Hippocampal formation (tissue), 2 donors: ENCODE measurements at regions not wholly inside any gene's neighbourhood (a gene's known extent, or its start where the extent isn't known, plus 50 kb on each side); places are given as distances from the start of the nearest gene placed in this dataset.
"Not testable (repeated sequence)": the region's sequence is repeated elsewhere in the genome, so short reads cannot be mapped to it uniquely, and the experiment has no call there.

Source experiments
- DNase-seq, 2 donors: peaks; one replicate each; lab custom pipeline; 2025; lab: John Stamatoyannopoulos, UW

DNA sequence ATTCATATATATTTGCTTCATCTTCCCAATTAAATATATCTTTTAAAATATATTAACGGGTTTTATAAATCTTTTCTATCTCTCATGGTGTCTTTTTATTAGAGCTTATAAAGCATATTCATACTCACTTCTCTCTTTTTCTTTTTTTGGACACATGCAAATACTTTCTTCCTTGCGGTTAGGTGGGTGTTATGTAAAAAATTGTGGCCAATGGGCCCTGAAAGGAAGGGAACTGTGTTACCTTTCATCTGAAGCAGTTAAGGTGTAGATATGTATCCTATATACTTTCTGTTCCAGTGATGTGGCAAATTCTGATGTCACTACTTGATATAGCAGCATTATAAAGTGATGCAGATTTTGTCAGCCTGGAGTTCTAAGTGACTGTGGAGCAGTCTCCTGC, 714.5 kb downstream of the PLCL1 start:
- no peak for DNase-seq

DNA sequence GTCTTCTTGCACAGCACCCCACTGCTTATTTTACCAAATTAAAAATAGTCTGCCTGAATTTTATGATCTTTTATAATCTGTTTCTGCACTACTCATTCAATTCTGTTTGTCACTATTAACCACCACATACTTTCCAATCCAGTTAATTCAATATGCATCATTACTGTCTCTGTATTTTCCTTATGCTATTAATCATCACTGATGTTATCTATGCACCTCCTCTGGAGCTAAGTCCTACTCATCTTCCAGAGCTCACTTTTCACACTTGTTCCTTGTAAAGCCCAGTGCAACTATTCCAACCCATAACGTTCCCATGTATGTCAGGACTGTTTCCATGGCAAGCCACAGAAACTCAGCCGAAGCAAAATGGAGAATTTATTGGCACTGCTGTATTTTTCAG, 713.6 kb downstream of the PLCL1 start:
- DNase-seq = no peak

DNA sequence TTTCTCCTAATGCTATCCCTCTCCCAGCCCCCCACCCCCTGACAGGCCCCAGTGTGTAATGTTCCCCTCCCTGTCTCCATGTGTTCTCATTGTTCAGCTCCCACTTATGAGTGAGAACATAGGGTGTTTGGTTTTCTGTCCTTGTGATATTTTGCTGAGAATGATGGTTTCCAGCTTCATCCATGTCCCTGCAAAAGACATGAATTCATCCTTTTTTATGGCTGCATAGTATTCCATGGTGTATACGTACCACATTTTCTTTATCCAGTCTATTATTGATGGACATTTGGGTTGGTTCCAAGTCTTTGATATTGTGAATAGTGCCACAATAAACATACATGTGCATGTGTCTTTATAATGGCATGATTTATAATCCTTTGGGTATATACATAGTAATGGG, 704.2 kb downstream of the PLCL1 start:
- not testable (repeated sequence) for DNase-seq

DNA sequence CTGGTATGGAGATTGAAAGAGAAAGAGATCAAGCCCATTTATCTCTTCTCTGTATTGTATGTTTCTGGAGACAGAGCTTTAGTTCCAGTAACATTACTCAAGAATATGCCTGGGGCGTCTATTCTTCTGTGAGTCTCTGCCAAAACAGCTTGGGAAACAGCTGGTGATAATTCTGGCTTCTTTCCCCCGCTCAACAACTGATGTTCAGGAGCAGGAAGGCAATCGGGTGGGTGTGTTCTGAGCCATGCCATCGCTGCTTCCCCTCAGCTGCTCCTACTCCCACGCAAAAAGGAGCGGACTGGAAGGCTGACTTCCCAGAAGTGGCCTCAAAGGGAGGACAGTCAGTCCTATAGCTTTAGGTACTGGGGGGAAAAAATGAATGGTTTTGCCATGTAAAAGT, 695.1 kb downstream of the PLCL1 start:
- peak in 1 of 2 donors; percentile 2 for DNase-seq

DNA sequence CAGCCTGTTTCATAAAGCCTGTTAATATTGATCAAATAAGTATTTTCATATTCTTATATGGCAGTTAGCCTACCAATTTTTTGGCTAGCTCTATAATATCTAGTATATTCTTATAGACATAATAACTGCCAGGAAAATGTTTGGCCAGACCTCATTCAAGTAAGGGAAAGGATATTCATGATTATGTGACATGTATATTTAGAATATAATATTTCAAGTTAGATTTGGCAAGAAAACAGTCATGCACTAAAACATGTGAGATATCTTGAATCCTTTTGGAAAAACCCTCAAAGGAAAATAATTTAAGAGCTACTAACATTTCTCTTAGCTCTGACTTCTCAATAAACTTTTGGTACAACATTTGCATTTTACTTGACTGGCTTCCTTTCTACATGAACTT, 694.1 kb downstream of the PLCL1 start:
- DNase-seq = no peak

DNA sequence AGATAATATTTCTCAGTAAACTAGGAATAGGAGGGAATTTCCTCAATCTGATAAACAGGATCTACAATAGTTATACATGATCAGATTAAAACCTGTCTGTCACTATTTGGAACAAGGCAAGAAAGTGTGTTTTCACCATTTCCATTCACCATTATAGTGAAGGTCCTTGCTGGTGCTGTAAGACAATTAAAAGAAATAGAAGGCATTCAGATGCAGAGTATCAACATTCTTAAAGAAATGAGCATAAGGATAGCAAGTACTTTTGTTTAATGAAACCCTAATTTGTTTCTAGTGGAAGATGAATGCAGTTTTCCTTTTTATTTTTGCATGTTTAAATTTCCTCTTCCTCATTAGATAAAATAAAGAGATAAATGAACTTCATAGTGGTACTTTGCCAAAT, 693.7 kb downstream of the PLCL1 start:
- no peak for DNase-seq

DNA sequence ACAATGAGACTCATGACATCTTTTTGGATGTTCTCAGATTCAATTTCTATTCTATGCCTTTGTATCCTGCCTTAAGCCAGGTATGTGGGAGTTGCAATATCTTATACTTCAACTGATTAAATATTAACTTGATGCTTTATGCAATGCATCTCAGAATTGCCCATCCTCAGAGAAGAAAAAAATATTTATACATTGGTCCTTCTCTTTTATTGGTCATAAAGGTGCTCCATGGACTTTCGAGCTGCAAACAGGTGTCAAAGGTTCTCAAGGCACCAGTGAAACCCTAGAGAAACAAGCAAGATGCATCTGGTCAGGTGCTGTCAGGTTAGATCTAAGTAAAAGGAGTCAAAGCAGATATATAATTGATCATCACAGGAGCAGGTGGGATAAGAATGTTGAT, 690.5 kb downstream of the PLCL1 start:
- no peak for DNase-seq

DNA sequence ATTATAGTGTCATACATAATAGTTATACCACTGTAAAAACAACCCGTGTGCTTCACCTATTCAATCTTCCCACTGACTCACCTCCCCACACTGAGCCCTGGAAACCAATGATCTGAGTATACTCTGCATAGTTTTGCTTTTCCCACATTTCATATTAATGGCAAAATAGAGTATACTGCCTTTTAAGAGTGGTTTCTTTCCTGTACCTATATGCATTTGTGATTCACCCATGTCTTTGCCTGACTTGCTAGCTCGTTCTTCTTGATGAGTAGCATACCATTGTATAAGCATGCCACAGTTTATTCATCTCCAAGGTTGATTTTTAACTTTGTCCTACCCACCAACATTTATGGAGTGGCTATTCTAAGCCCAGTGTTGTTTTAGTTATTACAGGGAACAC, 686.4 kb downstream of the PLCL1 start:
- no peak for DNase-seq

DNA sequence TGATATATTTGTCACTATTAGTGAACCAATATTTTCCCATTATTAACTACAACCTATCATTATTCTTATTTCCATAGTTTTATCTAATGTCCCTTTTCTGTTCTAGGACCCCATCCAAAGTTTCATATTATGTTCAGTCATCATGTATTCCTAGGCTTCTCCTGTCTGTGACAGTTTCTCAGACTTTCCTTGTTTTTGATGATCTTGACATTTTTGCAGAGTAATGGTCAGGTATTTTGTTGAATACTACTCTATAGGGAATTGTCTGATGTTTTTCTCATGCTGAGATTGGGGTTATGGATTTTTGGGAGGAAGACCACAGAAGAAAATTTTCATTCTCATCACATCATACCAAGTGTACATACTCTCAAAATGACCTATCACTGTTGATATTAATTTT, 684.6 kb downstream of the PLCL1 start:
- DNase-seq = no peak

DNA sequence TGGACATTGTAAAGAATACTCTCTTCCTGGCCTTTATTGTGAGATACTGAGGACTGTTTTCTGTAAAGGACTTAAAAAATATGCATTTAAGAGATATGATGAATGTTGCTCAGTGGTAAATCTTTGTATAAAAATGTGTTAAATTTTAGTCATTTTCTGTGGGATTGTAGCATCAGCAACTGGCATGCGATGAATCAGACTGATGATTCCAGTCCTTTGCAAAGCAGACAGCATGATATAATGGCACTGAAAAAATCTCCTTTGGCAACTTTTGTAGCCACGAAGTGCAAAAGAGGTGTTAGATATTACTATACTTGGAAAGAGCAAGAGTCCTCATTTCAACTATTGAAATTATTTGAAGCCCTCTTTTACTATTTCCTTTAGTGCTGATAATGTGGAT, 678.7 kb downstream of the PLCL1 start:
- no peak for DNase-seq

DNA sequence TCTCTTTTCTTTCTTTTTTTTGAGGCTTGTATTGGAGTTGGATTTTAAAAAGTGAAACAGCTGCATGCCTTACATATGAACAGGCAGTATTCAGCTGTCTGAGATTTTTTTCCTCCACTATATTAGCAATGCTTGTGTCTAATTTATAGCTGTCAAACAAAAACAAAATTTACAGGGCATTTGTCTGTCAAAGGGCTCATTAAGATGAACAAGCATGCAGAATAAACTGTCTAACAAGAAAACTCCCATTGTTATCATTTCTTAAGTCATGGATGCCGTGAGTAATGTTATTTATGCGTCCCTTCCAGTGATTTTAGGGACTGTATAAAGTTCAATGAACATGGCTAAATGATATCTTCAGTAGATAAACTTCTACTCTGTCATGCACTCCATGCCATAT, 674.7 kb downstream of the PLCL1 start:
- DNase-seq = no peak

DNA sequence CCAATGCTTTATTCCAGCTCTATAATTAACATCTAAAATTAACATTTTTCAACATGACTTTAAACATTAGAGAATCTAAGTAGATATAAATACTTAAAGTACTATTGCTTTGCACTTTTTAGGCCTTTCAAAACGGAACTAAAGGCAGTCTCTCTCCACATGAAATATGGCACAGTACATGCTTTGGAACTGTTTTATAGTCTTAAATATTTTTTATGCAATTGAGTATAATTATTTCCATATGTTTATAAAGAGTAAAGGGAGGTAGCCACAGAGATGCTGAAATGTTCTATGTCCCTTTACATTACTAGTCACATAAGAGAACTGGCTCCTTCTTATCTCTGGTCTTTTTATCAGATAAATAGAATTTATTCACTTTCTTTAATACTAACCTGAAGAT, 674.0 kb downstream of the PLCL1 start:
- no peak for DNase-seq

DNA sequence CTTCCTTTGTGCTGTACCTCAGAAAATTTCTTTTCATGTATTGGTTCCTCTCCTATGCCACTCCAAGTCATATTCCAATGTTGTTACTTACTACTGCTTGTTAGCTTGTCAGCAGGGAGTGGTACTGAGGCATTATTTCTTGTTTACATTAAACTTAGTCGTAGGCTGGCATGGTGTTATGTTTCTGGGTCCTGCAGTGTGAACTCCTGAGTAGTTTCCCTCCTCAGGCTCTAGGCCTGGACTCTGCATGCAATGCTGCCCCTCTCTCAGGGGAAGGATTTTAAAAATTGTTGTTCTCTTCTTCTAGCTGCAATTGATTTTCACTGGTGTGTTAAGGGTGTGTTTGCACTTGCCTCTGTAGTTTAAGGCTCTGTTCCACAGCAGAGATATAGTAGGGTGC, 671.6 kb downstream of the PLCL1 start:
- DNase-seq = no peak

DNA sequence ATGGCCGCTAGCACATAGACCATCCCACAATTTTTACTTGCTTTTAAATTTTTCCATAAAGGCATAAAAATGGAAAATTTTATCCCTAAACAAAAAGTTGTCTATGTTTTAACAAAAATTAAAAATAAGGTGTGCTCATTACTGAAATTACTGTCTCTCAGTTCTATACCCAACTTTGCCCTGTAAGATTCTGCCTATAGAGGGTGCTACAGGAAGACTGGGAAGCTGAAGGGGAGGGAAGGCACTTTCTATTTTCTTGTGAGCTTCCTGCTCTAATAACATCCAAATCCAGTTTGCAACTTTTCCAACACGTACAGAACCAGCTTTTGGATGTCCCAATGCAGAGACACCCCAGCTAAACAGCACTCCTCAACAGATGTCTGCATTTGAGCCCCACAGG, 666.9 kb downstream of the PLCL1 start:
- no peak for DNase-seq

DNA sequence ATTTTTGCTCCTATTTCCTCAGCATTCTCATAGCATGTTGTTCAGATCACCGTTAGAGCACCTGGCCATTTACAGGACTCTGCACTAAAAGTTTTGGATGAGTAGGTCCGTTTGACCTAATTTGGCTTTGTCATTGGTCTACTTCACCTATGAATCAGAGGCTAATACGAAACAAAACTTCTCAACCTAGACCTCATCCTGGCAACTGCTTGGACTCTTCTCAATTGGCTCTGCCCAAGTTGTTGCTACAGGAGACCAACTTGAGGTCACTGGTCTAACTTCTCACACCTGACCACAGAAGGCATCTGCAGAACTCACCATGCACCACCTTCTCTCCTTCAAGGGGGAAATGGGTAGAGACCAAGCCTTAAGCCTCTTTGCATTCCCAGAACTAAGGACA, 663.7 kb downstream of the PLCL1 start:
- no peak for DNase-seq

DNA sequence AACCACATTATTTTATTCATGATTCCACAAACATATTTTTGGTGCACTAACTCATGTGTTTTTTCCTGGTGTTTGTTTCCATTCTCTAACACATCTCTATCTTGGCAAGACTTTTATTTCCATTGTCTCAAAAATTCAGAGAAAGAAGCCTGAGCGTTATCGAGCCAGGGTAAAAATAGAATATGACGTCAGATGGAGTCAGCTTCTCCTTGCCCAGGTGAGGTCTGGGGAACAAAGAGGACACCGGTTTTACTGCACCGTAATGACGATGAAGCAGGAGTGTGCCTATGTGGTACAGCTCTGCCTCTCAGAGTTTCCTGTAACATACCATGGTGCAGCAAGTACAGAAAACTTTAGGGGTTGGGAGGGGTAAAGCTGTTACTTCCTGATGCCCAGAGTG, 661.6 kb downstream of the PLCL1 start:
- DNase-seq = no peak

DNA sequence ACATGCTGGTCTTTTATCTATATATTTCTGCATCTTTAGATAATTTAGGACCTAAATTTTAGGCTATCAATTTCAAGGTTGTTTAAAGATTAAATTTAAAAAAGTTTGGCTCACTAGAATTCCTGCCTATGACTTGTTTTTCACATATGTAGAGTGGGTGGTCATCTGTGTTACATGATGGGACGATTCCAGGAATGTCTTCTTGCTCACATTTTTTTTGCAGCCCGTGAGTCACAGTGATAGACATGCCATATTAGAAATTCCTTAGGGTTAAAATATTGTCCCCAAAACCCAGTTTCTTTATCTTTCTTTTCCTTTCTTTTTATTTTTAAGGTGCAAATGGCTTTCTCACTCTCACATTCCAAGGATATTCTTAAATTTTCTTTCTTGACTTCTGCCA, 652.0 kb downstream of the PLCL1 start:
- DNase-seq = no peak

DNA sequence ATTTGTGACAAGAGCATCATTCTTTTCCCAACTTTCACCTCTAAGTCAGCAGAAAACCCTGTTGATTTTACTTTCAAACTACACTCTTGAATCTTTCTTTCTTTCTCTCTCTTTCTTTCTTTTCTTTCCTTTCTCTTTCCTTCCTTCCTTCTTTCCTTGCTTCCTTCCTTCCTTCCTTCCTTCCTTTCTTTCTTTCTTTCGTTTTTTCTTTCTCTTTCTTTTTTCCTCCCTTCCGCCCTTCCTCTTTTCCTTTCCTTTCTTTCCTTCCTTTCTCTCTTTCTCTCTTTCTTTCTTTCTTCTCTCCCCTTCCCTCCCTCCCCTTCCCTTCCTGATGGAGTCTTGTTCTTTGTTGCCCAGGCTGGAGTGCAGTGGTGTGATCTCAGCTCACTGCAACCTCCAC, 649.5 kb downstream of the PLCL1 start:
- DNase-seq = no peak

DNA sequence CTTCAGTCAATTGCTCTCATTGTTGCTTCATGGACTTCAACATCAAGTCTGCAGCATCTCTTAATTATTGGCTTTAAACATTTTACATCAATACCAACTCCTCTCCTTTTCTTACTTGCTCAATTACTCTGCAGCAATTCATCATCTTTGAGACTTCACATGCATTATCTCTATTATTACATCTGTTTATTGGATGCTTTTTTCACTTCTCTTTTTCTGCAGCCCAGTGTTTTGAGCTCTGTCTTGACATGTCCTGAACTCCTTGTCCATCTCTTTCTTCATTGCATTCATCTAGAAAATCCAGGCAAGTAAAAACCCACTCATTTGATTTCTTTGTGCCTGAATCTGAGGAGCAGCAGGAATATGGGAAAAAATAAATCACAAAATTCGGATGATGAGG, 647.9 kb downstream of the PLCL1 start:
- no peak for DNase-seq

DNA sequence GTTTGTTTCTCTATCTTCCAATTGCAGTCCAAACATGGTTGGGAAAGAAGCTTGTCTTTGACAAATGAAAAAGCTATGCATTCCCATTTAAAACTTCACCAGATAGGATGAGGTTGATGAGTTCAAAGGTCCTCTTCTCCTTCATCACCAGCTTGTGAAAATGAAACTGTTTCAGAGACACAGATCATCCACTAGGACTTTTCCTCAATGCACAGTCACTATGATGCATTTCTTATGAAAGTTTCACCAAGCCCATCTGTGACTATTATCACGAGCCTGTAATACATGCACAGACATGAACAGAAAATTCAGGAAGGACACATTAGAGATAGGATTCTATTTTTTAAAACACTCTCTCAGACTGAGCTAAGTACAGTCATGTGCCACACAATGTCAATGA, 644.4 kb downstream of the PLCL1 start:
- no peak for DNase-seq

DNA sequence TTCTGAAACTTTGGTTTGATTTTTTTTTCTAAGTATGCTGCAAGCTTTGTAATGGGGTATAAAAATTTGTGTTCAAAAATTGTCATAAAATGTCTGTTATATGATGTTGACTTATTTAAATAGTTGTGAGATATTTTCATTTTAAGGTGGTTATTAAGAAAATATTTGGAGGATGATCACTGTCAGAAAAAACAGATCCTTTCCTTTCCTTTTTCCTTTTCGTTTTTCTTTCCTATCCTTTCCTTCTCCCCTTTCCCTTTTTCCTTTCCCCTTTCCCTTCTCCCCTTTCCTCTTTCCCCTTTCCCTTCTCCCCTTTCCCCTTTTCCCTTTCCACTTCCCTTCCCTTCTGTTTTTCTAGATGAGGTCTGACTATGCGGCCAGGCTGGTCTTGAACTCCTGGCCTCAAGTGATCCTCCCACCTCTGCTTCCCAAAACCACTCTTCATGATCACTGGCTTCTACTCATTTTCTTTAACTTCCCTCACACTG, 640.5 kb downstream of the PLCL1 start:
- no peak for DNase-seq

DNA sequence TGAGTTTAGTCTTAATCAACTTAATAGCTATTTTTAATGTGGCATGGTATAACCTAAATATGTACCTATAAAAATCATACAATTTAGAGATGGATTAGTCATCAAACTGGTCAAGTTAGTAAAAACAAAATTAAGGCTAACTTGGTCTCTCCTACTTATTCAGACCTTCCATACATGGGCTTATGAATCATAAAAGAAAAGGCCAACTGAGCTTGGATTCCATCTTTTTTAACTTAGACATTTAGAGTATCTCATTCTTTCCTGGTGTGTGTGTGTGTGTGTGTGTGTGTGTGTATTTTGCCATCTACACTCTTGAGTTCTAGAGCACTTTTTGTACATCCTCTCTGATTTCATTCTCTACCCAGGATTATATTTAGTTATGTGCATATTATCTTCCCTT, 637.5 kb downstream of the PLCL1 start:
- no peak for DNase-seq

DNA sequence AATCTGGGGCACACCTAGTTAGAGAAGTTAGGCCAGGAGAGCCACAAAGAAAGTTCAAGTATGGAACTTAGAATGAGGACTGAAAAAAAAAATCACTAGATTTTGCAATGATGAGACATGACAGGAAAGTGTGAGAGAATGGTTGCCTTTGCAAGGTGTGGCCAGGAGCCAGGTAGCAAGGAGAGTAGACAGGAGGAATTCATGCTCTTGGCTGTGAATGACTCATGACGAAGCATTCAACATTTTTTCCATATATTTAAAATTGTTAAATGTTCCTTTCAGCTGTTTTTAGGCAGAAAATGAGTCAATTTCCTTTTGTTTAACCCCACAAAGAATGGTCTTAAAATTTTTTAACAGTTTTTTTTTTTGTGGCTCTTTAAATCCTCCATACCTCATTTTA, 636.9 kb downstream of the PLCL1 start:
- no peak for DNase-seq

DNA sequence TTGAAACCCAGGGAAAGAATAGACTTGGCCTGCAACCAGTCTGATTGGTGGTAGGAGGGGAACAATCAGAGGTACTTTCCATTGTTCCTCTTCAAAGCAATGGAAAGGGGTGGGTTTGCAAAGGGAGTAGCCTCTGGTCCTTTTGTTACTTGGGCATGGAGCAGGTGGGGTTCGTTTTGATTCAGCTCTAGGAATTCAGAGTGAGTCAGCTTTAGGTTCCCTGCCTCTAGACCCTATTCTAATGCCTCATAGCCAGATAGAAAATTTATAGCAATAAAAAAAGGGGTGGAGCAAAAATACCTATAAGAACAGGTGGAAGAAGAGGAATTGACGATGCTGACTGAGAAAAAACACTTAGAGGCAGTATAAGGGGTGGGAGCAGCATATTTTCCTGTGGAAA, 636.4 kb downstream of the PLCL1 start:
- no peak for DNase-seq

DNA sequence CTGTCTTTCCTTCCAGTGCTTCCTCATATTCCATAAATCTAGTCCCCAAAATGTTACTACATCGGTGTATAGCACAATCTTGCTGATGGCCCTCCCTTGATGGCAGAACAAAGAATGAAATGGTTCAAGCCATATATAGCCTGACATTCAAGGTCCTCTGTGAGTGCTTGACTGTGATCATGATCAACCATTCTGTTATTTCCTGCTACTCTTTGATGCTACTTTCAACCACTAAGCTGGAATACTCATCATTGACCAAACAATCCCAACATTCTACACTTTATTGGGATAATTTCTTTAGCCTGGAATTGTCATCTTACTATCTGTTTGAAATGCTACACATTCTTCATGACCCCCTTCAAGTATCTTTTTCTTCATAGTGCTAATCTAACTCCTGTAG, 633.9 kb downstream of the PLCL1 start:
- no peak for DNase-seq
